ENCODE measurements at regions not wholly inside any gene's neighbourhood (a gene's known extent, or its start where the extent isn't known, plus 50 kb on each side); places are given as distances from the start of the nearest gene placed in this dataset.

GRCh38 chr9:80937645-80938044 lies 751.7 kb downstream of the TLE1 start:
- H3K27ac Mint-ChIP-seq: no peak overlapping the region
- no peak for ATAC-seq (ENCODE audit: low read depth in 2 of 2)
- peaks cover 3 to 17% (median 7%) of the 10 kb centered on the region in 7 donors for H3K9me3 Mint-ChIP-seq
- Histone ChIP-seq H3K27me3 (ENCODE audit: control insufficient read depth, insufficient read depth, low read length) (no peaks in the 10 kb centered on the region), H3K4me3 (ENCODE audit: low read depth, low read length) (no peak overlapping the region), H3K36me3 (ENCODE audit: control insufficient read depth, insufficient read depth, low read length) (no peaks in the 10 kb centered on the region), H3K4me1 (ENCODE audit: control insufficient read depth, insufficient read depth, low read length, poor library complexity, severe bottlenecking) (no peaks in the 10 kb centered on the region), H3K27ac (ENCODE audit: insufficient read depth, low read length, poor library complexity, severe bottlenecking) (no peak overlapping the region), H3K9me3 (ENCODE audit: control insufficient read depth in 2 of 2, low read length in 2 of 2) (peaks cover 0 to 2% of the 10 kb centered on the region in 2 experiments)
- peaks cover 0 to 6% (median 0%) of the 10 kb centered on the region in 4 donors for H3K4me1 Mint-ChIP-seq
- DNase-seq: no peak
- no peaks in the 10 kb centered on the region for H3K27me3 Mint-ChIP-seq
- no peaks in the 10 kb centered on the region for H3K36me3 Mint-ChIP-seq
- no peak overlapping the region for H3K4me3 Mint-ChIP-seq

GRCh38 chr9:80934095-80934494 lies 755.3 kb downstream of the TLE1 start:
- Mint-ChIP-seq H3K4me1 (peaks cover 0 to 6% (median 0%) of the 10 kb centered on the region in 4 donors), H3K27me3 (no peaks in the 10 kb centered on the region), H3K27ac (no peak overlapping the region), H3K4me3 (no peak overlapping the region), H3K9me3 (peaks cover 3 to 13% (median 6%) of the 10 kb centered on the region in 7 donors), H3K36me3 (no peaks in the 10 kb centered on the region)
- Histone ChIP-seq H3K9me3 (ENCODE audit: control insufficient read depth in 2 of 2, low read length in 2 of 2) (peaks cover 0 to 2% of the 10 kb centered on the region in 2 experiments), H3K27ac (ENCODE audit: insufficient read depth, low read length, poor library complexity, severe bottlenecking) (no peak overlapping the region), H3K4me1 (ENCODE audit: control insufficient read depth, insufficient read depth, low read length, poor library complexity, severe bottlenecking) (no peaks in the 10 kb centered on the region), H3K27me3 (ENCODE audit: control insufficient read depth, insufficient read depth, low read length) (no peaks in the 10 kb centered on the region), H3K4me3 (ENCODE audit: low read depth, low read length) (no peak overlapping the region), H3K36me3 (ENCODE audit: control insufficient read depth, insufficient read depth, low read length) (no peaks in the 10 kb centered on the region)
- ATAC-seq (ENCODE audit: low read depth in 2 of 2): no peak
- DNase-seq: no peak

DNA sequence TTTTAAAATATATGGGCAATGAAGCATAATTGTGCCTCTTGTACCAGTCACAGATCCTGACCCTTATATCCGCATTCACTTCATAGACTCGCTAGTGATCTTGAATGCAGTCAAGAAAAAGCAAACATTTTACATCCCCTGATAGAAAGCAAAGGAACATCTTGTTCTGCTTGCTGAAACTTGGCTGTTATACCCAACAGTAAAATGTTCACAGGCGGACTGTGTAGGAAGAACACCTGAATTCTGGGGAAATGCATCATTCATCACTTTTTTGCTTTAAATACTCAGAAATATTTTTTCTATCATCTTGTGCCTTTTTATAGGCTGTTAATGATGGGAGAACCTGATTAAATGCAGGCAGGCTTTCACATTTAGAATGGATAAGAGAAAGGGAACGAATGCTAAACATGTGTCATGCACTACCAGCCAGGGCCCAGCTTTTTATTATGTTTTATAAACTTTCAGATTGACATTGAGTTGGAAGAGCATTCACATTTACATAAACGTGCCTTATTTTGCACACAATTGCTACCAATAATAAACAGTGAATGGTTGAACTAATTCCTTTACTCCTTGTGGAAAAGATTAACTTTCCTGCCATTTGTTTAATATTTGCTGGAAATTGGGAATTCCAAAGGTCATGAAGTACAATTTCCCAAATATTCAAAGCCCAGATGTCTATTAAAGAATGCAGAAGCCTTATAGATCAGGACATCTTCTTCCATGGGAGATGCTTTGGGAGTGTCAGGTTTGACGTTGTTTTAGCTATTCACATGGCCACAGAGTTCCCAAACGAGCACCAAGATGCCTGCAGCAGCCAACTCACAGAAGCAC lies 756.2 kb downstream of the TLE1 start:
- H3K36me3 ChIP-seq (ENCODE audit: control insufficient read depth, insufficient read depth, low read length): no peaks in the 10 kb centered on the region
- no peaks in the 10 kb centered on the region for H3K9me3 ChIP-seq (ENCODE audit: control insufficient read depth in 2 of 2, low read length in 2 of 2)
- Mint-ChIP-seq H3K27me3 (no peaks in the 10 kb centered on the region), H3K4me3 (no peak overlapping the region), H3K27ac (no peak overlapping the region), H3K4me1 (peaks cover 0 to 6% (median 0%) of the 10 kb centered on the region in 4 donors), H3K36me3 (no peaks in the 10 kb centered on the region), H3K9me3 (peaks cover 3 to 12% (median 6%) of the 10 kb centered on the region in 7 donors)
- DNase-seq (no peak), ATAC-seq (ENCODE audit: low read depth in 2 of 2) (no peak)
- no peak overlapping the region for H3K27ac ChIP-seq (ENCODE audit: insufficient read depth, low read length, poor library complexity, severe bottlenecking)
- H3K27me3 ChIP-seq (ENCODE audit: control insufficient read depth, insufficient read depth, low read length): no peaks in the 10 kb centered on the region
- H3K4me1 ChIP-seq (ENCODE audit: control insufficient read depth, insufficient read depth, low read length, poor library complexity, severe bottlenecking): no peaks in the 10 kb centered on the region
- H3K4me3 ChIP-seq (ENCODE audit: low read depth, low read length): no peak overlapping the region

GRCh38 chr9:80932181-80932580 lies 757.2 kb downstream of the TLE1 start:
- H3K27me3 Mint-ChIP-seq: no peaks in the 10 kb centered on the region
- no peaks in the 10 kb centered on the region for H3K36me3 ChIP-seq (ENCODE audit: control insufficient read depth, insufficient read depth, low read length)
- no peak overlapping the region for H3K4me3 Mint-ChIP-seq
- no peak overlapping the region for H3K4me3 ChIP-seq (ENCODE audit: low read depth, low read length)
- H3K9me3 ChIP-seq (ENCODE audit: control insufficient read depth in 2 of 2, low read length in 2 of 2): no peaks in the 10 kb centered on the region
- H3K4me1 ChIP-seq (ENCODE audit: control insufficient read depth, insufficient read depth, low read length, poor library complexity, severe bottlenecking): no peaks in the 10 kb centered on the region
- no peaks in the 10 kb centered on the region for H3K27me3 ChIP-seq (ENCODE audit: control insufficient read depth, insufficient read depth, low read length)
- H3K27ac ChIP-seq (ENCODE audit: insufficient read depth, low read length, poor library complexity, severe bottlenecking): no peak overlapping the region
- H3K27ac Mint-ChIP-seq: no peak overlapping the region
- peaks cover 3 to 8% (median 8%) of the 10 kb centered on the region in 7 donors for H3K9me3 Mint-ChIP-seq
- H3K36me3 Mint-ChIP-seq: no peaks in the 10 kb centered on the region
- H3K4me1 Mint-ChIP-seq: peaks cover 0 to 6% (median 0%) of the 10 kb centered on the region in 4 donors
- ATAC-seq (ENCODE audit: low read depth in 2 of 2) (no peak), DNase-seq (no peak)

DNA sequence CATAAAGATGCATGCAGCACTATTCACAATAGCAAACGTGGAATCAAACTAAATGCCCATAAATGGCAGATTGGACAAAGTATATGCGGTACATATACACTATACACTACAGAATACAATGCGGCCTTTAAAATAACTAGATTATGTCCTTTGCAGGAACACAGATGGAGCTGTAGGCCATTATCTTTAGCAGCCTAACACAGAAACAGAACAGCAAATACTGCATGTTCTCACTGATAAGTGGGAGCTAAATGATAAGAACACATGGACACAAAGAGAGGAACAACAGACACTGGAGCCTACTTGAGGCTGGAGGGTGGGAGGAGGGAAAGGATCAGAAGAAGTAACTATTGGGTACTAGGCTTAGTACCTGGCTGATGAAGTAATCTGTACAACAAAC lies 758.2 kb downstream of the TLE1 start:
- ATAC-seq (ENCODE audit: low read depth in 2 of 2) (no peak), DNase-seq (no peak)
- no peak overlapping the region for H3K27ac Mint-ChIP-seq
- H3K4me3 Mint-ChIP-seq: no peak overlapping the region
- no peaks in the 10 kb centered on the region for H3K9me3 ChIP-seq (ENCODE audit: control insufficient read depth in 2 of 2, low read length in 2 of 2)
- H3K4me3 ChIP-seq (ENCODE audit: low read depth, low read length): no peak overlapping the region
- H3K27ac ChIP-seq (ENCODE audit: insufficient read depth, low read length, poor library complexity, severe bottlenecking): no peak overlapping the region
- no peaks in the 10 kb centered on the region for H3K27me3 ChIP-seq (ENCODE audit: control insufficient read depth, insufficient read depth, low read length)
- peaks cover 0 to 6% (median 0%) of the 10 kb centered on the region in 4 donors for H3K4me1 Mint-ChIP-seq
- H3K4me1 ChIP-seq (ENCODE audit: control insufficient read depth, insufficient read depth, low read length, poor library complexity, severe bottlenecking): no peaks in the 10 kb centered on the region
- no peaks in the 10 kb centered on the region for H3K36me3 ChIP-seq (ENCODE audit: control insufficient read depth, insufficient read depth, low read length)
- H3K36me3 Mint-ChIP-seq: no peaks in the 10 kb centered on the region
- no peaks in the 10 kb centered on the region for H3K27me3 Mint-ChIP-seq
- H3K9me3 Mint-ChIP-seq: peaks cover 3 to 11% (median 8%) of the 10 kb centered on the region in 7 donors

DNA sequence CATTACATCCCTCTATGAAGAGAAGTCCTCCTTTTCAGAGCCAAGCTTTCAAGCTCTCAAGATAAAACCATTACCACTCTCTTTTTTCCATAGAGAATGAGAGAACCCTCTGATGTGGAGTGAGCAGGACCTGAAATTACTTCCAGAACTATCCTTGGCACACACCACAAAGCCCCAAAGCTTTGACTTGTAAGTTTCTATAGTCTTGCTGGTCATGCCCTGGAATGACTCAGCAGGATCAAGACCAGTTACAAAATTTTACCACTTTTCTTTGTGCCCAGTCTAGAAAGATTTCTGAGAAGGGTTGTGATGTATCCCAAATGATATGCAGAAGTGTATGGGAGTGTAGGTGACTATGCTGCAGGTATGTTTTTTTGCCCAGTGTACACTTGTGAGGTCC lies 760.6 kb downstream of the TLE1 start:
- Mint-ChIP-seq H3K27me3 (no peaks in the 10 kb centered on the region), H3K4me3 (no peak overlapping the region), H3K27ac (no peak overlapping the region), H3K9me3 (peaks cover 3 to 10% (median 8%) of the 10 kb centered on the region in 7 donors), H3K36me3 (no peaks in the 10 kb centered on the region), H3K4me1 (no peaks in the 10 kb centered on the region)
- H3K36me3 ChIP-seq (ENCODE audit: control insufficient read depth, insufficient read depth, low read length): no peaks in the 10 kb centered on the region
- DNase-seq (no peak), ATAC-seq (ENCODE audit: low read depth in 2 of 2) (no peak)
- no peak overlapping the region for H3K27ac ChIP-seq (ENCODE audit: insufficient read depth, low read length, poor library complexity, severe bottlenecking)
- no peaks in the 10 kb centered on the region for H3K4me1 ChIP-seq (ENCODE audit: control insufficient read depth, insufficient read depth, low read length, poor library complexity, severe bottlenecking)
- no peaks in the 10 kb centered on the region for H3K27me3 ChIP-seq (ENCODE audit: control insufficient read depth, insufficient read depth, low read length)
- H3K9me3 ChIP-seq (ENCODE audit: control insufficient read depth in 2 of 2, low read length in 2 of 2): peaks cover 0 to 3% of the 10 kb centered on the region in 2 experiments
- no peak overlapping the region for H3K4me3 ChIP-seq (ENCODE audit: low read depth, low read length)

DNA sequence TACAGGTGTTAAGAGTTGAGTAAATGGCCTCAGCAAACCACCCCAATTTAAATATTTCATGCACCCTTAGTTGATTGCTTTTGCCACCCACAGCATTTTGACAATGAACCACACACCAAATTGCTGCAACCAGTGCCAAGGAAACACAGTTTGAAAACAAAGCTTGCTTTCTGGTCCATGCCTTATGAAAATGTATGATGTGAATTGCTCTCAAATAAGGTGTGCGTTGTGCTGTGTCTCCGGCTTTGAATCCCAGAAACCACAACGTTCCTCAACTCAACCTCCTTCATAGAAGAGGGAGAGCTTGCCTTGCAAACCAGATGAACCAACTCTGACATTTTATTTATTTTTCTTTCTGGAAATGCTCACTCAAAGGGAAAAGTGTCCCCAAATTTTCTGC lies 762.7 kb downstream of the TLE1 start:
- H3K9me3 ChIP-seq (ENCODE audit: control insufficient read depth in 2 of 2, low read length in 2 of 2): peaks cover 5 to 7% of the 10 kb centered on the region in 2 experiments
- ATAC-seq (ENCODE audit: low read depth in 2 of 2): no peak
- H3K36me3 ChIP-seq (ENCODE audit: control insufficient read depth, insufficient read depth, low read length): no peaks in the 10 kb centered on the region
- Mint-ChIP-seq H3K36me3 (no peaks in the 10 kb centered on the region), H3K4me1 (no peaks in the 10 kb centered on the region), H3K4me3 (no peak overlapping the region), H3K9me3 (peaks cover 2 to 18% (median 9%) of the 10 kb centered on the region in 7 donors), H3K27me3 (no peaks in the 10 kb centered on the region), H3K27ac (no peak overlapping the region)
- no peaks in the 10 kb centered on the region for H3K4me1 ChIP-seq (ENCODE audit: control insufficient read depth, insufficient read depth, low read length, poor library complexity, severe bottlenecking)
- DNase-seq: no peak
- H3K27ac ChIP-seq (ENCODE audit: insufficient read depth, low read length, poor library complexity, severe bottlenecking): no peak overlapping the region
- no peaks in the 10 kb centered on the region for H3K27me3 ChIP-seq (ENCODE audit: control insufficient read depth, insufficient read depth, low read length)
- H3K4me3 ChIP-seq (ENCODE audit: low read depth, low read length): no peak overlapping the region

GRCh38 chr9:80922544-80922943 lies 766.8 kb downstream of the TLE1 start:
- H3K27me3 Mint-ChIP-seq: no peaks in the 10 kb centered on the region
- H3K4me3 Mint-ChIP-seq: no peak overlapping the region
- no peaks in the 10 kb centered on the region for H3K36me3 Mint-ChIP-seq

More at GRCh38 chr9:80922544-80922943, 766.8 kb downstream of the TLE1 start:
- no peak overlapping the region for H3K27ac Mint-ChIP-seq
- H3K36me3 ChIP-seq (ENCODE audit: control insufficient read depth, insufficient read depth, low read length): no peaks in the 10 kb centered on the region
- H3K9me3 Mint-ChIP-seq: peaks cover 7 to 31% (median 15%) of the 10 kb centered on the region in 7 donors
- ATAC-seq (ENCODE audit: low read depth in 2 of 2): no peak
- DNase-seq: no peak
- H3K27me3 ChIP-seq (ENCODE audit: control insufficient read depth, insufficient read depth, low read length): no peaks in the 10 kb centered on the region
- H3K27ac ChIP-seq (ENCODE audit: insufficient read depth, low read length, poor library complexity, severe bottlenecking): no peak overlapping the region
- H3K9me3 ChIP-seq (ENCODE audit: control insufficient read depth in 2 of 2, low read length in 2 of 2): peaks cover 5 to 7% of the 10 kb centered on the region in 2 experiments
- H3K4me3 ChIP-seq (ENCODE audit: low read depth, low read length): no peak overlapping the region
- H3K4me1 Mint-ChIP-seq: no peaks in the 10 kb centered on the region
- no peaks in the 10 kb centered on the region for H3K4me1 ChIP-seq (ENCODE audit: control insufficient read depth, insufficient read depth, low read length, poor library complexity, severe bottlenecking)

Data from CD4-positive, CD25-positive, alpha-beta regulatory T cell (primary cell).